Endothelial cell (in vitro differentiated cells): ENCODE measurements at regions not wholly inside any gene's neighbourhood (a gene's known extent, or its start where the extent isn't known, plus 50 kb on each side); places are given as distances from the start of the nearest gene placed in this dataset.

Experiments
- DNase-seq: peaks from one replicate; pipeline ENCODE4 v3.0.0; 2021; ENCODE audit warnings: low spot score
- H3K27ac Mint-ChIP-seq: one replicate; pipeline ENCODE4 v1.8.0; 2021; ENCODE audit warnings: mixed read lengths, inconsistent platforms; ENCODE audit not compliant: unreplicated experiment
- H3K27me3 Mint-ChIP-seq: one replicate; pipeline ENCODE4 v1.8.0; 2021; ENCODE audit warnings: mild to moderate bottlenecking, moderate library complexity, mixed read lengths, inconsistent platforms; ENCODE audit not compliant: unreplicated experiment
- H3K36me3 Mint-ChIP-seq: one replicate; pipeline ENCODE4 v1.8.0; 2021; ENCODE audit warnings: mild to moderate bottlenecking, low read depth, mixed read lengths, inconsistent platforms; ENCODE audit not compliant: unreplicated experiment
- H3K4me1 Mint-ChIP-seq: one replicate; pipeline ENCODE4 v1.8.0; 2021; ENCODE audit warnings: mild to moderate bottlenecking, mixed read lengths, inconsistent platforms; ENCODE audit not compliant: unreplicated experiment
- H3K4me3 Mint-ChIP-seq: one replicate; pipeline ENCODE4 v1.8.0; 2021; ENCODE audit warnings: mild to moderate bottlenecking, mixed read lengths, inconsistent platforms; ENCODE audit not compliant: unreplicated experiment
- H3K9me3 Mint-ChIP-seq: one replicate; pipeline ENCODE4 v1.8.0; 2021; ENCODE audit warnings: mixed read lengths, inconsistent platforms; ENCODE audit not compliant: unreplicated experiment
- TF ChIP-seq, protein P1 (sequence below): fragments of 200-600 bp; sonication (generic); IDR thresholded peaks from one replicate; pipeline ENCODE4 v1.5.0; 2021; ENCODE audit warnings: antibody characterized with exemption; ENCODE audit not compliant: unreplicated experiment

DNA sequence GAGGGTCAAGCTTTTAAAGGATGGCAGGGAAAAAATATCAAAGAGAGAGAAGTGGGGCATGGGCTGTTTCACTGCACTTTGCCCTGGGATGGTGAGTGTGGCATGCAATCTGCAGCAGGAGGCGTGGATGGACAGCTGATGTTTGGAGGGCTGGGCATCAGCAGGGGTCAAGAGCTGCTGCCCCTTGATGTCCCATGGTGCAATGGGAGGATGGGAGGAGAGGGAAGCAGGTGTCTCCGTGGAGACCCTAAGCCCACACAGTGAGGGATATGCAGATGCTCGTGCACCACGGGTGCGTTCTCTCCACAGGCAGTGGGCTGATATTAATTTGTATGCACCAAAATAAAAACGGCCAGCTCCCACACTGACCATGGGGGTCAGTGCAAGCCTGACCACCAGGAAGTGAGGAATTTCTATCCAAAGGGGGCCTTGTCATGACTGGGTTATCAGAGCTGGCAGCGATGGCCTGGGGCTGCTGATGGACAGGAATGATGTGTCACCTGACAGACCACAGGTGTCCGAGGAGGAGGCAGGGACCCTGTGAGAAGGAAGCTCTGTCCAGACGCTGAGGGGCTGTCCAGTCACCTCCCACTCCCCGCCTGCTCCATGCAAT, 183.6 kb downstream of the IRF8 start:
- Mint-ChIP-seq H3K27ac (no peak overlapping the region), H3K27me3 (peaks cover 3% of the 10 kb centered on the region), H3K36me3 (no peaks in the 10 kb centered on the region), H3K4me1 (no peaks in the 10 kb centered on the region), H3K4me3 (no peak overlapping the region), H3K9me3 (no peaks in the 10 kb centered on the region)
- TF ChIP-seq, protein P1, sequence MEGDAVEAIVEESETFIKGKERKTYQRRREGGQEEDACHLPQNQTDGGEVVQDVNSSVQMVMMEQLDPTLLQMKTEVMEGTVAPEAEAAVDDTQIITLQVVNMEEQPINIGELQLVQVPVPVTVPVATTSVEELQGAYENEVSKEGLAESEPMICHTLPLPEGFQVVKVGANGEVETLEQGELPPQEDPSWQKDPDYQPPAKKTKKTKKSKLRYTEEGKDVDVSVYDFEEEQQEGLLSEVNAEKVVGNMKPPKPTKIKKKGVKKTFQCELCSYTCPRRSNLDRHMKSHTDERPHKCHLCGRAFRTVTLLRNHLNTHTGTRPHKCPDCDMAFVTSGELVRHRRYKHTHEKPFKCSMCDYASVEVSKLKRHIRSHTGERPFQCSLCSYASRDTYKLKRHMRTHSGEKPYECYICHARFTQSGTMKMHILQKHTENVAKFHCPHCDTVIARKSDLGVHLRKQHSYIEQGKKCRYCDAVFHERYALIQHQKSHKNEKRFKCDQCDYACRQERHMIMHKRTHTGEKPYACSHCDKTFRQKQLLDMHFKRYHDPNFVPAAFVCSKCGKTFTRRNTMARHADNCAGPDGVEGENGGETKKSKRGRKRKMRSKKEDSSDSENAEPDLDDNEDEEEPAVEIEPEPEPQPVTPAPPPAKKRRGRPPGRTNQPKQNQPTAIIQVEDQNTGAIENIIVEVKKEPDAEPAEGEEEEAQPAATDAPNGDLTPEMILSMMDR: no peak
- no peak for DNase-seq

DNA sequence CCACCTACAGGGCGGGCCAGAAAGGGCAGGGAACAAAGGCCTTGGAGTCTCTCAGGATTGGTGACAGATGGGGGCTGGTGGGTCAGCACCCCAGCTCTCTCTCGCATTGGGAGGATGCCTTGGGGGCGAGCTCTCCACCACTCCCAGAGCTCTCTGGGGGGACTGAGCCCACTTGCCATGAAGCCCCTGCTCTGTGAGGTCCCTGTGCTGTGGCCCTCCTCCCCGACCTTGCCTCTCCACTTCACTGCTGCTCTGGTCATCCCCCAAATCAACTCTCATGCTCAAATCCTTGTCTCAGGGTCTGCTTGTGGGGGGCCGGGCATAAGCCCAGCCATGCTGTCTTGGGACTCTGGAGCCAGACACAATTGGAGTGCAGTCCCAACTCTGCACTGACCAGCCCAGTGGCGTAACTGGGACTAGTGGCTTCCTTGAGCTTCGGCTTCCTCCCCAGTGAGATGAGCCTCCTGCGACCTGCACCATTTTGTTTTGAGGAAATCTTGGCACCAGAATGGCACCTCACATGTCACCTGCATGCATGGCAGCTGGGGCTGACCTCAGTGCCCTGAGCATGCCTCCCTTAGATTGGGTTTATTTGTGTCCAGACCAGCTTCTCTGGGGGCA, 184.5 kb downstream of the IRF8 start:
- H3K27ac Mint-ChIP-seq: no peak overlapping the region
- no peaks in the 10 kb centered on the region for H3K9me3 Mint-ChIP-seq
- TF ChIP-seq, protein P1: no peak
- H3K27me3 Mint-ChIP-seq: peaks cover 5% of the 10 kb centered on the region
- H3K36me3 Mint-ChIP-seq: no peaks in the 10 kb centered on the region
- no peak overlapping the region for H3K4me3 Mint-ChIP-seq
- H3K4me1 Mint-ChIP-seq: no peaks in the 10 kb centered on the region
- no peak for DNase-seq

DNA sequence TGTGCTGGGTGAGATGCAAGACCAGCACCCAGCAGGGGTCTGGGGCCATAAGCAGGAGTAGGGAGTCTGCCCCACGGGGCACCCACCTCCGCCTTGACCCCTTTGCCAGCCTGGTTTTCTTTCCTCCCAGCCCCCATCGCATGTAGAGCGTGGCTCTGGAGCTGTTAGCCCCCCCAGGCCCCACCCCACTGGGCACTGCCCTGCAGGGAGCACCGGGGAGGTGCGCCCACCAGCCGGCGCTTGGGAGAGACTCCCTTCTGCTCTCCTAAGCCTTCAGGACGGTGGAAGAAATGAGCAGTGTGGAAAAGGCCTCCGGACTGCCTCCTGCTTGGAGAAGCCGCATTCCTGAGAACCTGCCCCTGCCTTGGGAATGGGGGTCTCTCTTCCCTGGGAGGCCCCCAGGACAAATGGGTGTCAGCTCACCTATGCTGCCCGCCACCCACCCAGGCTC, 186.2 kb downstream of the IRF8 start:
- H3K4me1 Mint-ChIP-seq: no peaks in the 10 kb centered on the region
- no peak overlapping the region for H3K27ac Mint-ChIP-seq
- H3K27me3 Mint-ChIP-seq: peaks cover 5% of the 10 kb centered on the region
- no peaks in the 10 kb centered on the region for H3K36me3 Mint-ChIP-seq
- DNase-seq: no peak
- TF ChIP-seq, protein P1: no peak
- H3K4me3 Mint-ChIP-seq: no peak overlapping the region
- no peaks in the 10 kb centered on the region for H3K9me3 Mint-ChIP-seq

DNA sequence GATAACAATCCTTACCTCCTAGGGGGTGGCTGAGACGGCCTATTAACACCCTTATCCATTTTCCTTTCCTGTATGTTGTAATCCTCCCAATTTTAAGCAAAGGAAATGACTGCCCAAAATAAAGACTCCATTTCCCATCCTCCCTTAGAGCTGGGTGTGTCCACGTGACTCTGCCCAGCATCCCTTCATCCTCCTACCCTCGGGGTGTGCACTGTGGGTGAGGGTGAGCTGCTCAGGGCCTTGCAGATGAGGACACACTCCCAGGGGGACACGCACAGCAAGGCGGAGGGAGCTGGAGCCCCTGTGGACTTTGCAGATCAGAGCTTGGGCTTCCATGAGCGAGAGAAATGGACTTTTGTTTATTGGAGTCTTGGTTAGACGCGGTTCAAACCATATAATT, 186.8 kb downstream of the IRF8 start:
- Mint-ChIP-seq H3K36me3 (no peaks in the 10 kb centered on the region), H3K4me3 (no peak overlapping the region), H3K9me3 (no peaks in the 10 kb centered on the region), H3K27me3 (peaks cover 4% of the 10 kb centered on the region), H3K27ac (no peak overlapping the region), H3K4me1 (no peaks in the 10 kb centered on the region)
- no peak for DNase-seq
- TF ChIP-seq, protein P1: no peak

DNA sequence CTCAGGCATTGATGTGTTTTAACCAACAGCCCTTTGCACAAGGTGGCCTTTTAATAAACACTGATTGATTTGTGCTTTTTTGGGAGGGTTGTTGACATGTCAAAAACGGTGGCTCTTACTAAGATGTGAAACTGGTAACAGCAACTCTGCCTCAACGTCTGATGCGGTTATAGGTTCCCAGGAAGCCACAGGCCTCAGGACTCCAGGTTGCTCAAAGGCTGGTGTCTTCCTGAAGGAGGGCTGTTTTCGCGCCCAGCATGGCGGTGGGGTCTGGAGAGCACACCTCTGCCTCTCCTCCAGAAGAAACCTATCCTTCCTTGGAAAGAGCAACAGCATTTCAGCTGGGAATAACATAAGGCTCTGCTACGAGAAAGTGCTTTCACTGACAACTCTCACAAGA, 187.5 kb downstream of the IRF8 start:
- no peaks in the 10 kb centered on the region for H3K4me1 Mint-ChIP-seq
- no peak overlapping the region for H3K27ac Mint-ChIP-seq
- H3K36me3 Mint-ChIP-seq: no peaks in the 10 kb centered on the region
- H3K4me3 Mint-ChIP-seq: no peak overlapping the region
- TF ChIP-seq, protein P1: no peak
- H3K27me3 Mint-ChIP-seq: peaks cover 4% of the 10 kb centered on the region
- no peak for DNase-seq
- no peaks in the 10 kb centered on the region for H3K9me3 Mint-ChIP-seq
